ENCODE measurements at regions not wholly inside any gene's neighbourhood (a gene's known extent, or its start where the extent isn't known, plus 50 kb on each side); places are given as distances from the start of the nearest gene placed in this dataset.

GRCh38 chr16:65876624-65877023 is 489.9 kb upstream of the CDH5 start:
- TF ChIP-seq CTCF (IDR thresholded peaks at IDR 0.05) (no peak), POLR2AphosphoS5 (IDR thresholded peaks at IDR 0.05) (no peak), POLR2A (IDR thresholded peaks at IDR 0.05) (no peak)
